SK-N-SH (cell line): ENCODE measurements at regions not wholly inside any gene's neighbourhood (a gene's known extent, or its start where the extent isn't known, plus 50 kb on each side); places are given as distances from the start of the nearest gene placed in this dataset.

ENCODE experiments used
- CTCF ChIA-PET: fragments of 300-600, 350-600 bp; formaldehyde crosslinking; extraction: SDS; loops from one replicate; lab custom pipeline; 2021; lab: Yijun Ruan, JAX
- POLR2A ChIA-PET: fragments of 350-600 bp; sonication (Branson Sonifier 250); formaldehyde crosslinking; extraction: SDS; loops from one replicate; lab custom pipeline; 2020; ENCODE audit warnings: antibody characterized with exemption, inconsistent platforms; lab: Yijun Ruan, JAX
- DNase-seq: peaks from one replicate; pipeline ENCODE4 v3.0.0; 2012
- H2AFZ ChIP-seq: fragments of 200-600 bp; sonication (generic); 2 replicates; pipeline ENCODE4 v1.8.1; 2016; ENCODE audit warnings: antibody characterized with exemption, mild to moderate bottlenecking, low read depth
- H3F3A ChIP-seq: fragments of 200-600 bp; sonication (generic); replicated peaks from 2 replicates; pipeline ENCODE3; 2016; ENCODE audit warnings: antibody characterized with exemption, mild to moderate bottlenecking; ENCODE audit not compliant: insufficient read depth
- H3K27ac ChIP-seq, 2 experiments: fragments of 200-500 bp in 1 of 2; fragments of 200-600 bp in 1 of 2; sonication (Bioruptor generic) in 1 of 2; sonication (generic), shearing (Covaris generic) in 1 of 2; 2 replicates each; pipeline versions ENCODE4 v1.5.1 to v1.6.1; 2014 to 2016; ENCODE audit warnings: low read depth in 2 of 2, inconsistent platforms in 1 of 2, low read length in 1 of 2, mild to moderate bottlenecking in 1 of 2, mixed read lengths in 1 of 2
- H3K27me3 ChIP-seq: fragments of 200-600 bp; sonication (generic), shearing (Covaris generic); 2 replicates; pipeline ENCODE4 v1.6.1; 2016; ENCODE audit warnings: mixed run types; ENCODE audit not compliant: insufficient read depth
- H3K36me3 ChIP-seq, 2 experiments: fragments of 200-500 bp in 1 of 2; fragments of 200-600 bp in 1 of 2; sonication (Bioruptor generic) in 1 of 2; sonication (generic) in 1 of 2; replicated peaks in 1 of 2; 2 replicates each; pipeline versions ENCODE3 to v1.5.1; 2014 to 2016; ENCODE audit warnings: low read length in 1 of 2, mild to moderate bottlenecking in 1 of 2; ENCODE audit not compliant: insufficient read depth in 2 of 2, control insufficient read depth in 1 of 2
- H3K4me1 ChIP-seq, 2 experiments: fragments of 200-500 bp in 1 of 2; fragments of 200-600 bp in 1 of 2; sonication (Bioruptor generic) in 1 of 2; sonication (generic), shearing (Covaris generic) in 1 of 2; 2 replicates each; pipeline versions ENCODE4 v1.5.1 to v1.6.1; 2014 to 2016; ENCODE audit warnings: low read depth in 1 of 2, low read length in 1 of 2, mixed run types in 1 of 2; ENCODE audit not compliant: insufficient read depth in 2 of 2, control insufficient read depth in 1 of 2
- H3K4me2 ChIP-seq: fragments of 200-600 bp; sonication (generic), shearing (Covaris generic); 2 replicates; pipeline ENCODE4 v1.6.1; 2017; ENCODE audit warnings: mixed run types
- H3K4me3 ChIP-seq, 2 experiments: fragments of 200-500 bp in 1 of 2; fragments of 200-600 bp in 1 of 2; sonication (Bioruptor generic) in 1 of 2; sonication (generic), shearing (Covaris generic) in 1 of 2; 2 replicates each; pipeline versions ENCODE4 v1.5.1 to v1.8.1; 2014 to 2016; ENCODE audit warnings: low read depth in 2 of 2, inconsistent platforms in 1 of 2, low read length in 1 of 2, mild to moderate bottlenecking in 1 of 2, mixed read lengths in 1 of 2, moderate library complexity in 1 of 2
- H3K79me2 ChIP-seq: fragments of 200-600 bp; sonication (generic); 2 replicates; pipeline ENCODE4 v1.8.1; 2017; ENCODE audit warnings: mild to moderate bottlenecking; ENCODE audit not compliant: insufficient read depth
- H3K9ac ChIP-seq: fragments of 200-600 bp; sonication (generic); 2 replicates; pipeline ENCODE4 v1.6.1; 2017; ENCODE audit warnings: mixed run types
- H3K9me2 ChIP-seq: fragments of 200-600 bp; sonication (generic); 2 replicates; pipeline ENCODE4 v1.6.1; 2017; ENCODE audit warnings: mixed run types
- H3K9me3 ChIP-seq: fragments of 200-600 bp; sonication (generic); 2 replicates; pipeline ENCODE4 v1.6.1; 2017; ENCODE audit warnings: mixed run types, mild to moderate bottlenecking, moderate library complexity
- H4K20me1 ChIP-seq: fragments of 200-600 bp; sonication (generic); 2 replicates; pipeline ENCODE4 v1.6.1; 2017; ENCODE audit warnings: mild to moderate bottlenecking, mixed run types; ENCODE audit not compliant: insufficient read depth
- ELF1 ChIP-seq: IDR thresholded peaks from 2 replicates; pipeline ENCODE4 v1.4.0; 2012
- EP300 ChIP-seq, 2 experiments: IDR thresholded peaks; 2 replicates each; pipeline versions ENCODE4 v1.4.0 to v1.6.1; 2012; ENCODE audit warnings: borderline replicate concordance in 1 of 2, low read depth in 1 of 2, low read length in 1 of 2
- FOSL2 ChIP-seq: IDR thresholded peaks from 2 replicates; pipeline ENCODE4 v1.4.0; 2012; ENCODE audit warnings: low read depth, mild to moderate bottlenecking, moderate library complexity, borderline replicate concordance
- FOXJ3 ChIP-seq: sonication (generic); formaldehyde crosslinking; IDR thresholded peaks from 2 replicates; pipeline ENCODE4 v1.5.1; 2020; ENCODE audit warnings: mild to moderate bottlenecking, missing genetic modification reagents
- FOXM1 ChIP-seq: IDR thresholded peaks from 2 replicates; pipeline ENCODE4 v1.4.0; 2012; ENCODE audit warnings: low read depth, mild to moderate bottlenecking
- GATA2 ChIP-seq: sonication (generic); formaldehyde crosslinking; IDR thresholded peaks from 2 replicates; pipeline ENCODE4 v1.5.0; 2020; ENCODE audit warnings: mild to moderate bottlenecking, missing genetic modification reagents
- JUND ChIP-seq: IDR thresholded peaks from 2 replicates; pipeline ENCODE4 v1.4.0; 2012
- NFIC ChIP-seq: IDR thresholded peaks from 2 replicates; pipeline ENCODE4 v1.4.0; 2012; ENCODE audit warnings: borderline replicate concordance
- PBX3 ChIP-seq: IDR thresholded peaks from 2 replicates; pipeline ENCODE4; 2012
- REST ChIP-seq: IDR thresholded peaks from 2 replicates; pipeline ENCODE4 v1.6.1; 2012; ENCODE audit warnings: mild to moderate bottlenecking, low read depth, low read length, moderate library complexity
- RXRA ChIP-seq: IDR thresholded peaks from 2 replicates; pipeline ENCODE4 v1.4.0; 2012; ENCODE audit warnings: low read depth, mild to moderate bottlenecking, borderline replicate concordance
- SIN3A ChIP-seq: IDR thresholded peaks from 2 replicates; pipeline ENCODE4 v1.6.1; 2012; ENCODE audit warnings: low read depth, mild to moderate bottlenecking, low read length, moderate library complexity, borderline replicate concordance
- SMC3 ChIP-seq: IDR thresholded peaks from 2 replicates; pipeline ENCODE4 v1.6.1; 2012; ENCODE audit warnings: low read depth, low read length, improper control_type of control experiment
- TAF1 ChIP-seq: IDR thresholded peaks from 2 replicates; pipeline ENCODE4 v1.6.1; 2012; ENCODE audit warnings: low read depth, mild to moderate bottlenecking, low read length, moderate library complexity, borderline replicate concordance
- USF1 ChIP-seq: IDR thresholded peaks from 2 replicates; pipeline ENCODE4 v1.4.0; 2012; ENCODE audit warnings: low read depth, borderline replicate concordance
- USF2 ChIP-seq: fragments of 150-350 bp; IDR thresholded peaks from 2 replicates; pipeline ENCODE4 v1.6.1; 2017; ENCODE audit warnings: antibody characterized with exemption, low read length, low read depth, borderline replicate concordance
- ZBTB33 ChIP-seq: IDR thresholded peaks from 2 replicates; pipeline ENCODE4 v1.4.0; 2012; ENCODE audit warnings: low read depth, borderline replicate concordance
- WGBS: methylation state at CpG from one replicate; pipeline ENCODE4 v1.1.6; 2017; ENCODE audit warnings: low lambda C conversion rate; 5-methylcytosine and 5-hydroxymethylcytosine counted together

- H3K36me3 ChIP-seq: no peaks in the 10 kb centered on the region
- H3K4me3 ChIP-seq: no peak overlapping the region
- H3K4me2 ChIP-seq: 0 out of 2 replicates have a peak overlapping the region, but pooled peaks have one; percentile 49
- H3K9ac ChIP-seq: no peak overlapping the region
- H3F3A ChIP-seq: peaks cover 4% of the 10 kb centered on the region
- H3K9me3 ChIP-seq: no peaks in the 10 kb centered on the region
- H3K27me3 ChIP-seq: no peaks in the 10 kb centered on the region
- DNase-seq: no peak
- H3K27ac ChIP-seq: no peak overlapping the region; a peak in 1 of 4 replicates
- H4K20me1 ChIP-seq: no peaks in the 10 kb centered on the region
- no peak for TF ChIP-seq FOXM1
- TF ChIP-seq SIN3A: no peak
- TF ChIP-seq PBX3: peak; percentile 27; the same call in 1 of the 2 replicates
- ChIA-PET POLR2A (no interaction called here), CTCF (no interaction called here)
- H3K79me2 ChIP-seq: no peaks in the 10 kb centered on the region
- no peaks in the 10 kb centered on the region for H3K9me2 ChIP-seq
- H2AFZ ChIP-seq: peak overlapping the region; percentile 68; the same call in 1 of the 2 replicates
- peaks cover 0 to 5% of the 10 kb centered on the region in 2 experiments; a peak in 1 of 4 replicates for H3K4me1 ChIP-seq
Measured at GRCh38 chr13:47481536-47481935, 519.5 kb downstream of the SUCLA2 start.

DNA sequence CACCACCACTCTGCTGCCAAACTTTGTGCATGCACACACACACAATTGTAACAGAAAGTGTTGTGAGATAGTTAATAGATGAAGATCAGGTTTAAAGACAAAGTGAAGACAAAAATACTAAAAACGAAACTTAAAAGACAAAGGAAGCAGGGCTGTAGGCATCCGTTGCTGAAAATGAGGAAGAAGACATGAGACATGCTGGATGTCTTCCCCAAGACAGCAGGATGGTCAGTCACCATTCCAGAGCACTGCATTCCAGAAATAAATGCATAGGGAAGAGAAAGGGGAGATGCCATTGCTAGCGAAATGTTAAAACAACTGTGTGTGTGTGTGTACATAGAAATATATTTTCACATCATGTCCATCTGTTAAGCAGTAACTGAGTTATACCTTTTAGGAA is 520.1 kb downstream of the SUCLA2 start:
- no peaks in the 10 kb centered on the region for H3K9me2 ChIP-seq
- peaks cover 4% of the 10 kb centered on the region for H3F3A ChIP-seq
- H2AFZ ChIP-seq: peak overlapping the region; percentile 68
- ChIA-PET CTCF (no interaction called here), POLR2A (no interaction called here)
- H3K27ac ChIP-seq: peak overlapping the region in 1 of 2 experiments; percentile 76; a peak in 2 of 4 replicates
- H3K4me3 ChIP-seq: no peak overlapping the region
- peaks cover 0 to 5% of the 10 kb centered on the region in 2 experiments; a peak in 1 of 4 replicates for H3K4me1 ChIP-seq
- no peaks in the 10 kb centered on the region for H3K79me2 ChIP-seq
- WGBS: 35% methylated on average over 3 of the region's 3 CpGs
- H3K9me3 ChIP-seq: no peaks in the 10 kb centered on the region
- H3K36me3 ChIP-seq: no peaks in the 10 kb centered on the region
- H3K4me2 ChIP-seq: peak overlapping the region; percentile 49; the same call in 1 of the 2 replicates
- no peaks in the 10 kb centered on the region for H3K27me3 ChIP-seq
- H3K9ac ChIP-seq: no peak overlapping the region
- TF ChIP-seq ZBTB33 (no peak), FOXJ3 (no peak), NFIC (no peak), FOXM1 (no peak), RXRA (no peak), FOSL2 (no peak), USF1 (no peak), USF2 (no peak), GATA2 (no peak), ELF1 (no peak), PBX3 (no peak), EP300 (IDR thresholded peaks at IDR 0.05; ENCODE audit: borderline replicate concordance in 1 of 2, low read depth in 1 of 2, low read length in 1 of 2) (no peak), JUND (no peak), SMC3 (no peak), REST (no peak), TAF1 (no peak)
- no peak for DNase-seq
- no peaks in the 10 kb centered on the region for H4K20me1 ChIP-seq
